HG03097 (cell line): ENCODE measurements at regions not wholly inside any gene's neighbourhood (a gene's known extent, or its start where the extent isn't known, plus 50 kb on each side); places are given as distances from the start of the nearest gene placed in this dataset.

ENCODE experiments used
- ATAC-seq: cut with Tn5 transposase; IDR thresholded peaks from one replicate; pipeline ENCODE4 v1.9.1; 2021; ENCODE audit not compliant: unreplicated experiment, low FRiP score

GRCh38 chr5:165508286-165508685 lies 2002.9 kb downstream of the MAT2B start:
- ATAC-seq, result no peak

GRCh38 chr5:165508861-165509260 lies 2003.4 kb downstream of the MAT2B start:
- no peak for ATAC-seq

GRCh38 chr5:165521816-165522610 lies 2016.6 kb downstream of the MAT2B start:
- ATAC-seq, result no peak

- no peak for ATAC-seq
These were observed 2019.9 kb downstream of the MAT2B start for GRCh38 chr5:165525271-165525670.

GRCh38 chr5:165526357-165526756 lies 2020.9 kb downstream of the MAT2B start:
- ATAC-seq, result no peak

GRCh38 chr5:165527577-165527976 lies 2022.2 kb downstream of the MAT2B start:
- ATAC-seq, result no peak

- no peak for ATAC-seq
These were observed 2032.6 kb downstream of the MAT2B start for GRCh38 chr5:165538065-165538464.

- ATAC-seq, result no peak
These were observed 2054.2 kb downstream of the MAT2B start for GRCh38 chr5:165559645-165560044.

- no peak for ATAC-seq
These were observed 2055.2 kb downstream of the MAT2B start for GRCh38 chr5:165560648-165561047.

- no peak for ATAC-seq
These were observed 2060.5 kb downstream of the MAT2B start for GRCh38 chr5:165565911-165566310.

- no peak for ATAC-seq
These were observed 2064.1 kb downstream of the MAT2B start for GRCh38 chr5:165569551-165569950.

- no peak for ATAC-seq
These were observed 2068.0 kb downstream of the MAT2B start for GRCh38 chr5:165573445-165573844.

GRCh38 chr5:165574100-165574499 lies 2068.7 kb downstream of the MAT2B start:
- no peak for ATAC-seq

- no peak for ATAC-seq
These were observed 2071.4 kb downstream of the MAT2B start for GRCh38 chr5:165576678-165577275.

- ATAC-seq, result no peak
These were observed 2074.5 kb downstream of the MAT2B start for GRCh38 chr5:165579911-165580310.

- no peak for ATAC-seq
These were observed 2089.3 kb downstream of the MAT2B start for GRCh38 chr5:165594693-165595092.

- no peak for ATAC-seq
These were observed 2097.1 kb downstream of the MAT2B start for GRCh38 chr5:165602529-165602928.

- ATAC-seq, result no peak
These were observed 2101.6 kb downstream of the MAT2B start for GRCh38 chr5:165607026-165607425.

- ATAC-seq, result no peak
These were observed 2104.5 kb downstream of the MAT2B start for GRCh38 chr5:165609871-165610270.

- ATAC-seq, result no peak
These were observed 2111.3 kb downstream of the MAT2B start for GRCh38 chr5:165616490-165617405.

- ATAC-seq, result no peak
These were observed 2112.1 kb downstream of the MAT2B start for GRCh38 chr5:165617491-165617890.
